UCSD-AML1 (cell line): ENCODE measurements at regions not wholly inside any gene's neighbourhood (a gene's known extent, or its start where the extent isn't known, plus 50 kb on each side); places are given as distances from the start of the nearest gene placed in this dataset.

Experiments
- DNase-seq: peaks from one replicate; lab custom pipeline; 2025; ENCODE audit not compliant: unreplicated experiment; lab: John Stamatoyannopoulos, UW

DNA sequence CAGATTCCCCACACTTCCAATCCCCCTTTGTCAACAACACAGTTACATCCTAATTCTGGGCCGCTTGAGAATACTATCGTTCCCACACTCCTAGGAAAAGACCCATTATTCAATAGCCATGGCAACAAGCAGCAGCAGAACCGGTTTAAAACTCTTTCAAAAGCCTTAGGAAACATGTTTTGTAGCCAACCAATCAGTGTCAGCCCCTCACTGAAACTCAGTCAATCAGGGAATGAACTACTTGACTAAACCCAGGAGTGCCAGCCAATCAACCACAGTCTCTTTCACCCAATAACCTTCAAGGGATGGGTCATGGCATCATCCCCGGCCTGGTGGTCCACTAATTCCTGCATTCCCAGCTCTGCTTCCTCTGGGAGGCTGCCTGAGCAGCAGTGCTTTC, 204.8 kb upstream of the HS6ST1 start:
- DNase-seq = no peak

DNA sequence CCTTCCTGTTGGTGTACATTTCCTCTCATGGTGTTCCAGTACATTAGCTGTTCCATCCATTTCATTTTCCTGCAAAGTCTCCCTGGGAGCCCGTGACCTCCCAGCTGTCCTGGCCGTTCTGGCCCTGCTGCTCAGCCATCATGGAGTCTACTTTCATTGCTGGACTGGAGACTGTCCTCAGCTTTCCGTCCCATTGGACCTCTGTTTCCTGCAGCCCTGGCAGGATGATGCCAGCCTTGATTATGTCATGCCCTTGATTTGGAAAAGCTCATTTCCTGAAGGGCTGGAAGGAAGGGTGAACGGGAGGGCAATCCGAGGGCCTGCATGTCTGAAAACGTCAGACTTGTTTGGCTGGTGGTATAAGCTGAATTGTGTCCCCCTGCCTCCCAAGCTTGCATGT, 205.5 kb upstream of the HS6ST1 start:
- no peak for DNase-seq

DNA sequence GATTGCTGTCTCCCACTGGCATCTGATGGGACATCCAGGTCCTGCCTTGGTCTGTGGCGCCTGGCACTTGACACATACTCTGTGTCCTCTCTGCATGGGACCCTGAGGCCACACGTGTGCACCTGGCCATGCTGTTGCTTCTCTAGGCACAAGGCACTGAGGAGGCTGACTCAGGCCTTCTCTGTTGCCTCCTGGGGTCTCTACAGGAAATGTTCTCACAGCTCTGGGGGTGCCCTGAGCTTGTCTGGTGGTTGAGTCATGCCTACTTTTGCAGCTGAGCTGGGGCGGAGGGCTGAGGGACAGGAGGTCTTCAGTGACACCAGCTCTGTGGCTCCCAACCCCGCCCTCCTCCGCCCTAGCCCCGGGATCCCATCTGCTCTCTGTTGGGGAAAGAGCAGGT, 207.0 kb upstream of the HS6ST1 start:
- DNase-seq = no peak

DNA sequence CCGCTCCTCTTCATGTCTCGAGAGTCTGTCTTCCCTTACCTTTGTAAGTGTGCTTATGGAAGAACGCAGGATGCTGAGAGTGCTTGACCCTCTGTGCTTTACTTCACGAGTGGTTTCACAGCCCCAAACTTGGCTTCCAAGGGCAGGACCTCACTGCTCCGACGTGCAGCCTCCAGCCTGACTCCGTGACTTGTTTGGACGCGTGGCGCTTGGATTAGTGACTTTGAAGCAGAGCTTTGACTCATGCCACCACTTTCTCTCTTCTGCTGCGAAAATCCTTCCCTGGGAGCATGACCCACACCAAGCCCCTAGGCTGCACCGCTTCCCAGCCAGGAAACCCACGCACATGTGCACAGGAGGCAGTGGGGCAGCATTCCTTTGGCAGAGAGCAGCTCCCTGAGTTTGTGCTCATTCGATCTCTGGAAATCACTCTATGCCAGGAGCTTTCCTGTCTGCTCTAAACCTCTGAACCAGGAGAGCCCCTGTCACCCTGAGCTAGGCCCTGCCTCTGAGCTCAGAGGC, 207.8 kb upstream of the HS6ST1 start:
- no peak for DNase-seq

DNA sequence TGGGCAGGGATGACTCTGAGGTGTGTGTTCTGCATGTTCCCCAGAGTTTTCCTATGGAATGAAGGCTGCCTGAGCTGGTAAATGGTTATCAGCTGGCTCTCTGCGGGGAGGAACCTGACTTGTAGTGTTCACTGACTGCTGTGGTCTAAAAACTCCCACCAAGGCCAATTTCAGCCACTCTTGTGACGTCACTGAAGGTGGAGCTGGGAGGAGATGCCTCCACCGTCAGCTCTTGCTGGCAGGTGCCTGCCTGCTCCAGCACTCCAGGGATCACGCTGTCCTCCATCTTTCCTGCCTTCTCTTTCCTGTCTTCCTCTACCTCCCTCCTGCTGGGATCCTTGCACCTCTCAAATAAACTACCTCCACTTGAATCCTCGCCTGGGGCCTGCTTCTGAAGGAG, 209.5 kb upstream of the HS6ST1 start:
- no peak for DNase-seq

DNA sequence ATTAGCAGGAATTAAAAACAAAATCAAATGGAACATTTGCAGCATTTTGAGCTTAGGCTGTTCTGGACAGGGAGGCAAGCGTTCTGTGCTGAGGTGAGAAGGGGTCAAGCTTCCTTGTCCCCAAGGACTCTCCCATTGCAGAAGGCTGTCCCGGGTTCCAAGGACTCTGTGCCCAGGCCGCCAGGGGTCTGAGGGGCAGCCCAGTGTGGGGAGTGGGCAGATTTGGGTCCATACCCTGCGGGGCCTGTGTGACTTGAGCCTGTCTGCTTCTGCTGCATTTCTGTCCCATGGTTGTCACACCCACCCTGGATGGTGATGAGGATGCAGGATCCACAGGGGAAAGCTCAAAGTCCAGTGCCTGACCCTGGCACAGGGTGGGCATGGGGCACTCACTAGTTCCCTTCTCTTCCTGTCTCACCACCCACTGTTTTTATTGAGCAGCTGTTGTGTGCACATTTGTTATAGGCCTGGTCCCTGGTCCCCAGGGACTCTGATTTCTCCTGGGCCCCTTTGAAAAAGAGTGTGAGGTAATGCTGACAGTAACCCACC, 211.4 kb upstream of the HS6ST1 start:
- no peak for DNase-seq

DNA sequence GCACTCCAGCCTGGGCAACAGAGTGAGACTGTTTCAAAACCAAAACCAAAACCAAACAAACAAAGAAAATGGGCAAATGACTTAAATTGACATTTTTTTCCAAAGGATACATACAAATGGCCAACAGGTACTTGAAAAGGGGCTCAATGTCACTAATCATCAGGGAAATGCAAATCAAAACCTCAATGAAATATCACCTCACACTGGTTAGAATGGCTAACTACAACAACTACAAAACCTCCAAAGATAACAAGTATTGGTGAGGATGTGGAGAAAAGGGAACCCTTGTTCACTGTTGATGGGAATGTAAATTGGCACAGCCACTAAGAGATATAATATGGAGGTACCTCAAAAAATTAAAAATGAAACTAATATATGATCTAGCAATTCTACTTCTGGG, 213.2 kb upstream of the HS6ST1 start:
- DNase-seq = no peak

DNA sequence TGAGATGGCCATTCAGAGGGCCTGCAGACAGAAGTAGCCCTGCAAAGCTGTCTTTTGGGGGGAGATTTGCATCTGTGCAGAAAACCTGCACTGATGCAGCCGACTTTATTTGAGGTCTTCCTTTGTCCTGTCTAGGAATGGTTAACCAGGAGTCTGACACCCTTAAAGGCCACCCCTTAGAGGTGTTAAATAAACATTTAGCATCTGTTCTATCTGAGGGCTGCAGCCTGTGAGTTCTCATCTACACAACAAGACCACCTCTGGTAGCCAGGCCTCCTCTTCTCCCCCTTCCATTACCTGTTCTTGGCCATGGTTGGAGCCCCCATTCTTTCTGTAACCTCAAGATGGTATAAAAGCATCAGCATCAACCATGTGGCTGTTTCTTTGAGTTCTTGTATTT, 214.4 kb upstream of the HS6ST1 start:
- DNase-seq = no peak

DNA sequence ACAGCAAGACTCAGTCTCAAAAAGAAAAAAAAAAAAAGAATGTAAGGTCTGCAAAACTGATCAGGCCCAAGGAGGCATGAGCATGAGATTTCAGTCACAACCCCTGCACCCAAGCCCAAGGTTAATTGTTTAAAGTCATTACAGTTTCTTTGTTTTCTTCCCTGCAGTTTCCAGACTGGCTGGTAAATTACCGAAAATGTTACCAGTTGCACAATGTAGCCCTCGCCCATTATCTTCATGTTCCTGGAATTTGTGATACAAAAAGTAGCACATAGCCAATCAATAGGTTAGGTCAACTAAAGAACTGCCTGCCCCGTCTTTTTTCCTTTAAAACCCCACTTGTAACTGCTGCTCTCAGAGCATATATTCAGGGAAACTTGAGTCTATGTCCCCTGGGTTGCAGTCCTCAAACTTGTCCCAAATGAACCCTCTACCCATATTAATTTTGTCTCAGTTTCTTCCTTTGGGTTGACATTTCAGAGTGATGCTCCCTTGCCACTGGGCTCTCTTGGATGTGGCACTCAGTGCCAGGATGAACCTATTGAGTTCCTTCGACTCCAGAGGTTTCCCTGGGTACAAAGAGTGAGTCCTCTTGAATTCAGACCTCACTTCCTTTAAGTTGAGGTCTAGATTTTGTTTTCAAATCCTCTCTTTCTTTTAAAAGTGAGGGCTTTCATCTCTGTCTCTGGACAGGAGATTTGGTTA, 216.2 kb upstream of the HS6ST1 start:
- no peak for DNase-seq

DNA sequence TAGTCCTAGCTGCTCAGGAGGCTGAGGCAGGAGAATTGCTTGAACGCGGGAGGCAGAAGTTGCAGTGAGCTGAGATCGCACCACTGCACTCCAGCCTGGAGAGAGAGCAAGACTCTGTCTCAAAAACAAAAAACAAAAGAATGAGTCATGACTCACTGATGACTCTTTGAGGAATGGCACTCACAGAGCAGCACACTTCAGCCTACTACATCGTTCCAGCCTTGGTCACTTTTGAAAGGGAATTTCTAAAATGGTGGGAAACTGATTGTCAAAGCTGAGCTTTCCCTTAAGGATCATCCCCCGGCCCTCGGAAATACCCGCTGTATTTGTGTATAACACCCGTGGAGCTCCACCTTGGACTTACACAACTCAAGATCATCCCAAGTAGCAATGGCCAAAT, 217.3 kb upstream of the HS6ST1 start:
- DNase-seq = no peak

DNA sequence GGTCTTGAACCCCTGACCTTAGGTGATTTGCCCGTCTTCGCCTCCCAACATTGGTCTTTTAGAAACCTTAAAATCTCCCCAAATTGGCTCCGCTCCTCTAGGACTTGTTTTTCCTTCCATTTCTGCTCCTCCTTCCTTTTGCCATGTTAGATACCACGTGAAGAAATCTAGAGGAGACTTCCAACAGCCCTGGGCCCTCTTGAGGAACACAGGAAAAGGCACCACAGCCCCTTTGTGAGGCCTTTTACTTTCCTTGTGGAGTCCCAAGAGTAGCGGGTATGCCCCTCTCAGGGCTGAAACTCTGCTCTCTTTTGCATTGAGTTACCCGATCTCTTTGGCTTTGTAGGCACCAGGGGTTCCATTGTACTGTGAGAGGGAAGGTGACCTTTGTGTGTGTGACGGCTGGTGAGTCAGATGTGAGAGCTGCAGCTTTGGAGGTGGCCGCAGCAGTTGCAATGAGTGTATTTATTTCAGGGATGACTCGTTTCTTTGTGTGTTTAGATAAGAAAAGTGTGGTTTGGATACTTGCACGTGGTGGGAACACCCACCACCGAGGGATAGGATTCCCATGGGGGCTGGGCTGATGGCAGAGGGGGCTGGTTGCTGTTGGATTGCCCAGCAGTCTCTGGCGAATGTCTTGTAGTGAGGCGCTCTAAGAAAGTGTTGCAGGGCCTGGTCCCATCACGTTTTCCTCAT, 218.4 kb upstream of the HS6ST1 start:
- DNase-seq = no peak

DNA sequence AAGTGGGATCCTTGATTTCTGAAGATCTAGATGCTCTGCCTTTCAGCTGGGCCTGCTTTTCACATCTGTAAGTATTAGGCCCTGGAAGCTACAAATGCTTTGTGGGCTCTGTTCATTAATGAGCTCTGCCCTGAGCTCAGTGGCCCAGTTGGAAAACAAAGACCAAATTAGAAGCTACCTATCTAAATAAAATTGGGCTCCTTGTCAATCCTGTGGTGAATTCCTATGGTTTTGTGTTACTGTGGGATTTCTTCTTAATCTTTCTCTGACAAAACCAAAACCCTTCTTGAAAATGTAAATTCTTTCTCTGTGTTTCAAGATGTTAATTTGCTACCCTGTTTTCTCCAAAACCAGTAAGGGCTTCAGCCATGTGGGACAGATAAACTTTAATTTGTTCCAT, 219.0 kb upstream of the HS6ST1 start:
- DNase-seq = no peak

DNA sequence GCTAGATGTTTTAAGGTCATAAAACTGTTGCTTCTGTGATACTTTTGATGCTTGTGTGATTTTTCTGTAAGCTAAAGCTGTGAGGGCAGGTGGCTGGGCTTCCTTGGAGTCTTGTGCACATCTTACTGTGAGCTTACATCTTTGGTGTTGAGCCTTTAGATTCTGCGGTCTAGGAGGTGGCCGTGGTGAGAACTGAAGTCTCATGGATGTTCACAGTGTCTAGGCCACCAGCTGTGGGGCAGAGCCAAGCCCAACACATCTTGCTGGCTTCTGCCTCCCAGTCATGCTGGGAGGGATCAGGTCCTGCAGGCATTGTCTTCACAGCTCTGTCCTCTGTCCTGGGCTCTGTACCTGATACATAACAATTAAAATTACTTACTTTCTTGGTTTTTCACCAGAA, 219.7 kb upstream of the HS6ST1 start:
- no peak for DNase-seq

DNA sequence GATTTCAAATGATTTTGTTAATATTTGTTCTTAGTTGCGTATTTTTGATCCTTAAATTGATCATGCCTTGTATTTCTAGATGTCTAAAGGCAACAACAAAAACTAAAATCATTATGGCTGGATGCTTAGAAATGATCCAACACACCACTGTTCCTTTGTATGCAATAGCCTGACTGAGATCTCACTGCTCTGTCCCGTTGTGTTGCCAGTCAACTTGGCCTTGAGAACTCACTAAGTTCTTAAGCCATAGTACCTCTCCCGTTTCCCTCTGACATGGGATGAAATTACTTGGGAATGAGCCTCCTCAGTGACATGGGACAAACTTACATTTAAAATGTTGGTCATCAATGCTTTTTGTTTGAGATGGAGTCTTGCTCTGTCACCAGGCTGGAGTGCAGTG, 222.0 kb upstream of the HS6ST1 start:
- DNase-seq = no peak

DNA sequence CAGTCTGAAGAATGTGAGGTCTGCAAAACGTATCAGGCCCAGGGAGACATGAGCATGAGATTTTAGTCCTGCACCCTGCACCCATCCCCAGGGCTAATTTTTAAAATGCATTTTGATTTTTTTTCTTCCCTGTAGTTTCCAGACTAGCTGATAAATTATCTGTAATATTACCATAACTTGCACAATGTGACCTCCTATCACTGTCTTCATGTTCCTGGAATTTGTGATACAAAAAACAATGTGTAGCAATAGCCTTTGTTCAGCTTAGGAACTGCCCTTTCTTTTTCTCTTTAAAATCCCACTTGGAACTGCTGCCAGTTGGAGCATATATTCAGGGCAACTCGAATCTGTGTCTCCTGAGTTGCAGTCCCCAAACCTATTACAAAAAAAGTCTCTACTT, 222.8 kb upstream of the HS6ST1 start:
- no peak for DNase-seq

DNA sequence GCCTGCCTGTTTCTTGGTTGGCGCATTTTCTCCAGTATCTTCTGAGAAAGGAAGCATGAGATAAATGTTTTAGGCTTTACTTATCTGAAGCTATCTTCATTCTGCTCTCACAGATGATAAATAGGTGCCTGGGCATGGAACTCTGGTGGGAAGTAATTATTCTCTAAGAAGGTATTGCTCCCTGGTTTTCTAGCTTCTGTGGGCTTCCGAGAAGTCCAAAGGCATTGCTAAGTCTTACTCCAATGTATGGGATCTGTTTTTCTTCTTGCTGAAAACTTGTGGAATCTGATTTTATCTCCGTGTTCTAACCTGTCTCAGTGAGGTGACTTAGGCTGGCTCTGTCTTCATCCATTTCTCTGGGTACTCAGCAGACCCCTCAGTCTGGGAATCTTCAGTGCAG, 224.4 kb upstream of the HS6ST1 start:
- no peak for DNase-seq

DNA sequence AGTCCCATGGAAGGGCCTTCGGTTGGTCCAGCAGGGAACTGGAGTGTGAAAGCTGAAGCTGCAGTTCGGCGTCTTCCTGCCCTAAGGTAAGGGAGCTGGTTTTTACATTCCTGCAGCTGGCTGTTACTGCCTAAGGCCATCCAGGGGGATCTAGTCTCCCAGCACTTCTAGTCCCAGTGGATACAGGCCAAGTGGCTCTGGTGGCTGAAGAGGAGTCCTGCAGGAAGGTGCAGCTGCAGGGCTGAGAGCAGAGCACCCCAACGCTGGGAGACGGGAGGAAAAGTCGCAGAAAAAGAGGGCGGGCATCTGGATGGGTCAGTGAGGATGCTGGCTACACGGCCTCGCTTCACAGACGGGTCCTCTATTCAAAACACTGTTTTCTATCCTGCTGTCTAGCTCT, 225.0 kb upstream of the HS6ST1 start:
- no peak for DNase-seq

DNA sequence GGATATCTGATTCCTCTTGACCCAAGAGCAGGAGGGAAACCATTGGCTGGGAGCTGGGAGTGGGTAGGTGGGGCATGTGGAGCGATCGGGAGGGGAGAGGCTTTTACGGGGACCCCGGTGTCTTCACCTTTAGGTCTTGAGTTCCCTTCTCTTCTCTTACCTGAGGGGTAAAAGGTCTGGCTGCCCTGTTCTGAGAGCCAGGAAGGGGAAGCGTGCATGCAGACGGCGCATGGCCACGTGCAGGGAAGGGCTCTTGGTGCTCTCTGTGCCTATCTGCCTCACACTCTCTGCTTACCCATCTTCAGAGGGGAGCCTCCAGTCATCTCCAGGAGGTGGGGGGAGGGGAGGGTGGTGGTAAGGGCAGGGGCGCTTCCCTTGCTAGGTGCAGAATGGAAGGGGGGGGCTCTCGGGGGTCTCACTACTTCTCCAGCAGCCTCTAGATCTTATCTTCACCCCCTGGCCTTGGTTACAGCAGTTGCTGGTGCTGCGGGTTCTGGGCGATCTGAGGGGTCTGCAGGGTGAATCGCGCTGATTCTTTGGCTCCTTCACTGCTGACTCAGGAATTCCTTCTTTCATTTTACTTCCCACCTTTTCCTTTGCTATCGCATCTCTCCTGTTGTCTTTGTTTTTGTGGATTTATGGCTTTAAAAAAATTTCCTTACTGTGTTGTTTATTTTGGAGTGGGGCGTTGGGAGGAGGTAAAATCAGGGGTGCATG, 225.8 kb upstream of the HS6ST1 start:
- DNase-seq = no peak

DNA sequence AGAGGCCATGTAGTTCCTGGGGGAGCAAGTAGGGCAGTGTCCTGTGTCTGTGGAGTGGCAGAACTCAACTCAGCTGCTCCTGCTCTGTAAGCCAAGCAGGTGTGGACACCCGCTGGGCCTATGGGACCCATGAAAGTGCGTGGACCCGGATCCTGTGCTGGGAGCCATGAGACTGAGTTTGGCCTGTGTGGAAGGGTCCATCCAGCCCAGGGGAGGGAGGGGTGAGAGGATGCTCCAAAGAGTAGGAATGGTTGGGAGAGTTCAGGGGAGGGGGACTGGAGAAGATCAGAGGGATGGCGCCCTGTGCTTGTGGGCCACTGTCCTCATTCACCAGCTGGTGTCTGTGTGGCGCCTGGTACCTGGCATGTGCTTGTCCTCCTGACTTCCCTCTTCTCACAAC, 226.4 kb upstream of the HS6ST1 start:
- no peak for DNase-seq

DNA sequence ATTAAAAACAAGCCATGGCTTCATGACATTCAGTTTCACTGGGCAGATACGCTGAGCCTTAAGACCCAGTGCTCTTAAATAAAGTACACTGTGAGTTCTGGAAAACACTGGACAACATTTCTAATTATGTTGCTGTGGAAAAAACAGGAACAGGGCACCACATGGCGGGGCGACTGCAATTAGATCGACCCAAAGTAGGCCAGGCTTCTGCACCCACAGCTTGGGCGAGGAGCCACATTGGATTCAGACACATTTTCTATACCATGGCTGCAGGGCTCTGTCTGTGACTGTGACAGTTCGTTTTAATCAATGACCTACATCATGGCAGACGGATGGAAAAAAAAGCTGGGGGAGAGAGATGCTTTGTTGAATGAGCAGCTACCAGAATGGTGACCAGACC, 227.2 kb upstream of the HS6ST1 start:
- DNase-seq = no peak

DNA sequence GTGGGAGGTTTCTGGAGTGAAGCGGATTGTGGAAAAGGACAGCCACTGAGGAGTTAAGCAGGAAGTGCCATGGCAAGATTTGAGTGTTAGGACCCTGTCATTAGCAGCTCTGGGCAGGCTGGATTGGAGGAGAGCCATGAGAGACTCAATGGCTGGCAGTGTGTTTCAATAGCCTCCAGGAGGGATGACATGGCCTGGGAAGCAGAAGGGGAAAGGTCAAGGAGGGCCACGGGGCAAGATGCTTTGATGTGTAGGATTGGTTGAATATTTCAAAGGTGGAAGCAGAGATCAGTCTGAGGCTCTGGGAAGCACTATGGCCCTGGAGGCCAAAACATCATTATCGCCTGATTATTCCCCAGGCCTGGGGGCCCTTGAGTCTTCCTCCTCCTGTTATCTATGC, 229.0 kb upstream of the HS6ST1 start:
- DNase-seq = no peak

DNA sequence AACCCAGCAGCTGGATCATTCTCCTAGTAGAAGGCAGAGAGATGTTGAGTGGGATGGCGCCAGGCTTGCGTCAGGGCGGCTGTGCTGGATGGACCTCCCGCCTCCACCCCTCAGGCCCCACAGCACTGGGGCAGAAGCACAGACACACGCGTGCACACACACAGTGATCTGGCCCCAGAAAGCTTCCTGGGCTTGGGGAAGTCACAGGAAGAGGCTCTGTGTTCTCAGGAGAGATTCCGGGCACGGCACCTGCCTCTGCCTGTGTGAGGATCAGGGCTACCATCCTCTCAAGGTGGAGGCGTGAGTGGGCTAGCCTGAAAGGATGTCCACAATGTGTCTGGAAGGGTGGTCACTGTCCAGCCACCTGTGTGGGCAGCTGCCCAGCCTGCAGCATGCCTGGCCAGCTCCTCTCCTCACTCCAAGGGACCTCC, 229.8 kb upstream of the HS6ST1 start:
- no peak for DNase-seq
